ENCODE measurements at regions not wholly inside any gene's neighbourhood (a gene's known extent, or its start where the extent isn't known, plus 50 kb on each side); places are given as distances from the start of the nearest gene placed in this dataset.

- no peak for TF ChIP-seq CTCF (IDR thresholded peaks at IDR 0.05)
- no peak for TF ChIP-seq POLR2A (IDR thresholded peaks at IDR 0.05)
- no peak for TF ChIP-seq POLR2AphosphoS5 (IDR thresholded peaks at IDR 0.05)
- no peak for TF ChIP-seq EP300 (IDR thresholded peaks at IDR 0.05; ENCODE audit: low read depth)
Observed at GRCh38 chr2:59900728-59901452, 652.6 kb downstream of the BCL11A start.

Measured in transverse colon (tissue), 4 donors.